ENCODE measurements at regions not wholly inside any gene's neighbourhood (a gene's known extent, or its start where the extent isn't known, plus 50 kb on each side); places are given as distances from the start of the nearest gene placed in this dataset.

DNA sequence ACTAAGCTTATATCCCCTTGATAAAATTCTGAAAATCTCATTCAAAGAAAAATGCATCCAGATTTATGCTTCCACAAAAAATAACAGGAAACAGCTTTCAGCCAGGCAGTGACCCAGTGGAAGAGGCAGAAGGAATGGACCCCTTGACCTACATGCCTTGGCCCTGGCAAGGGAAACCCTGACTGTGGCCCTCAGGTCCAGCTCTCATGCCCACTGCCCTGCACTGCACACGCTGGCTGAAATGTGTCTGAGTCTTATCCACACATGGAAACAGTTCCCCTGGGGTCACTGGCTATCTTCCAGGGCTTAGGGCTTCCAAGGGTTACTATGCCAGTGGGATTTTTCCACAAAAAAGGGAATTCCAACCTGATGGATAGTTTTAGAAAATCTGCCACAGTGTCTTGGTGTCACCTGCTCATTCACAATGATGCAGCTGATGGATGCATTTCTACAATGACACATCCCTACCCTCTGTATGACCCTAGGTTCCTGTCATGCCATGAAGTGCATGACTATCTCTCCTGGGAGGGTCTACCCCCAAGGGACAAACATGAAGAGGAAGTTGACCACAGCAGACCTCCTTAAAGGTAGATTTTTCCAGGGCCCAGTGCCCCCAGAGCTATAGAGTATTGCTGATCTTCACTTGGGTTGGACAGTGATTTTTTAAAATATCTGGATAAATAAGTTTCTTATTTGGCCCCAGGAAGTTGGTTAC, 121.9 kb upstream of the CD93 start:
- DNase-seq (ENCODE audit: low read depth in 3 of 3, low spot score in 2 of 3), result no peak

DNA sequence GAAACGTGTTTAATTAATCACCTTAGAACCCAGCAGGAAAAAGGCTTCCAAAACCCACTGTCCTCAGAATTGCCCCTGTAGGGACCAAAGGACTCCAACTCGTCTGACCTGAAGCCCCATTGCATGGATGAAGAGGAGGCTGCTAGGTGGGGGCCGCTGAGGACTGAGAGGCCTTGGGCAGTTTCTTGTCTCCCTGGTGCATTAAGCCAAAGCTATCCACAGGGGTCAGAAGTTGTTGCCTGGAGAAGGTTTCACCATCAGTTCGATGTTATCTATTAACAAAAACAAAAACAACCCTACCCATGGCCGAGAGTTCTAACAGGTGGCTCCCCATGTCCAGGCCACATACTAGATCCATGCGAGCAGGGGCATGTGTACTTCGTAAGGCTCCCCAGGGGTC, 120.9 kb upstream of the CD93 start:
- DNase-seq (ENCODE audit: low read depth in 3 of 3, low spot score in 2 of 3), result no peak

DNA sequence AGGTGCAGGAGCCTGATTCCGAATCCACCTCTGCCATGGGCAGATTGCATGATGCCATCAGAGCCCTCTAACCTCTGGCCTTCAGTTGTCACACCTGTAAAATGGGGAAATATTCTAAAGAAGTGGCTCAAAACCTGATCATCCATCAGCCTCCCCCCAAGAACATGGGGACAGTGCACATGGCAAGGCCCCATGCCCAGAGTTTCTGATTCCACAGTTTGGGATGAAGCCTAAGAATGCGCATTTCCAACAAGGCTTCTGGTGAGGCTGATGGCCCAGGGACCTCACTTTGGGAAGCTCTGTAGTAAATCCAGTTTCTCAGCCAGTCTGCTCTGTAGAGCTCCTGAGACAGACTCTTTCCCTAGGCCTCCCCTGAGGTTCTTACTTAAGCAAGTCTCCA, 119.9 kb upstream of the CD93 start:
- no peak for DNase-seq (ENCODE audit: low read depth in 3 of 3, low spot score in 2 of 3)

DNA sequence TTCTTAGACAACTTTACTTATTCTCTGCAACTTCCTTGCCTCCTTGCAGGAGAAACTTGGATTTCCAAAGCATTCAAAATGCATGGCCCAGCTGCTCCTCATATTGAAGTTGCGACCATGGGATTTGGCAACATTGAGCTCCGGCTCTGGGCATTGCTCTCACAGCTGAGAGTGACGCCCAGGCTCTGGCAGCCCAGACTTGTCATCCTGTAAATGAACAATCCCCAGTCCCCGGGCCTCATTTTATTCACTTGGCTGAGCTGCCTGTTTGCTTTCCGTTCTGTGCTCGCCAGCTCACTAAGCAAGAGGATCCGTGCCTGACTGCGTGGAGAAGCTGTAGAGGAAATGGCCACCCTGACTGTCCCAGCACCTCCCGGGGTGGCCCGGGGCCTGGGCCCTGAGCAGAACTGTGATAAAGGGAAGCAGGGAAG, 119.5 kb upstream of the CD93 start:
- peak in 2 of 3 donors; percentile 10 to 49 for DNase-seq (ENCODE audit: low read depth in 3 of 3, low spot score in 2 of 3)

DNA sequence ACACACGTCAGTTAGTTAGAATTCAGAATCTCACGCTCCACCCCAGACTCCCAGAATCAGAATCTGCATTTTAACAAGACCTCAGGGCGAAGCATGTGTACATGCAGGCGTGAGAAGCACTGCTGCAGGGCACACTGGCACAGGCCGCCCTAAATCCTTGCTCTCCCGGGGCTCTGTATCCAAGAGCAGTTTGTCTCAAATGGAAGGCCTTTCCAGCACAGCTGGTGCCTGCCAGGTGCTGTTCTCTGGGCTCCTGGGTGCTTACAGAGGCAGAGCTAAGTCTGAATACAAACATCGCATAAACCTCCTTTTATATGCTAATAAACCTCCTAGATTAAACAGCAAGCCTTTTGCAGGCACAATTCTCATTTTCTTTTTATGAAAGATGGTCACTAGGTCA, 119.1 kb upstream of the CD93 start:
- DNase-seq (ENCODE audit: low read depth in 3 of 3, low spot score in 2 of 3), result no peak

DNA sequence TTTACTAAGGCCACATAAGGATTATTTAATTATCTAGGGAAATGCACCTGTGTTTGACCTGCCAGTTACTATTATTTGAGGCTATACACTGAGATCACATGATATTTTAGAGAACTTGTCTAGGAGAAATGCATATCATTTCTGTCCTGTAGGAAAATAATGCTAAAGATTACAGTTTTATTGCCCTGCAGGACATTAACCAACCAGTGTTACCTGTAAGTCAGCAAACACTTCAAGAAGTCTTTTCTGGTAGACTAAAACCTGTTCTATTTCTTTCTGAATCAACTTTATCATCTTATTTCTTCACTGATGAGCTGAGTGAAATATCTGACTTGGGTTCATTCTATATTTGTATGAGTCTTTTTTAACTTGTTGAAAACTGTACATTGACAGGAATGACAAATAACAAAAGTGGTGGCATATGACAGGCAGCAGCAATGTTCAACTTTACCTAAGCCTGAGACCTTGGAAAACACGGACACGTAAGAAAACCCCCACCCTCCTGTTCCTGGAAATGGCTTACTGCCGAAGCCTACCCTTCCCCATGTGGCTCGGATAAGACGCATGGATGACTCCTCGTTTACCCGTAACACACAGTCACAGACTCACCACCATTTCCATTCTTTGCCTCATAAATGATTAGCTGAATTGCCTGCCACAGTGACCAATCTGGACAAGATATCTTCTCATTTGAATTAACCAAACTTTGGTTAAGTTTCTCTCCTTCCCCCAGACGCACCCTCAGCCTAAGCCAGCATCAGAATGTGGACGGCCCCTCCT, 118.0 kb upstream of the CD93 start:
- DNase-seq (ENCODE audit: low read depth in 3 of 3, low spot score in 2 of 3), result no peak

DNA sequence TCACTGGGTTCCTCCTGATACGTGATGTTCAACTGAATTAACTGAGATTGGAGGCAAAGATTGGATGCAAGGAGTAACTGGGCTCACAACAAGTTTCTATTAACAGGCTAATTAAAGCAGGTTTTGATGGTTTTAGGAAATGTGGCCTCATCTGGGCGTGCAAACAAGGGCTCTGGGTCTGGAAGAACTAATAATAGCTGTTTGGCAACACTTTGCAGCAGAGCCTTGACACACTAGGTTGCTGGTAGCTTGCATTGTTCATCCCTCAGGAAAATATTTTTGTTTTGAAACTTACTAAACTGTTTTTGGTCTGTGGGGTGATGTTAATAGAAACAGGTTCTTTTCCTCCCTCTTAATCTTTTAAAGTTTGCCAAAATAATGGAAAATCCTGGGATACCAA, 117.2 kb upstream of the CD93 start:
- DNase-seq (ENCODE audit: low read depth in 3 of 3, low spot score in 2 of 3), result no peak

DNA sequence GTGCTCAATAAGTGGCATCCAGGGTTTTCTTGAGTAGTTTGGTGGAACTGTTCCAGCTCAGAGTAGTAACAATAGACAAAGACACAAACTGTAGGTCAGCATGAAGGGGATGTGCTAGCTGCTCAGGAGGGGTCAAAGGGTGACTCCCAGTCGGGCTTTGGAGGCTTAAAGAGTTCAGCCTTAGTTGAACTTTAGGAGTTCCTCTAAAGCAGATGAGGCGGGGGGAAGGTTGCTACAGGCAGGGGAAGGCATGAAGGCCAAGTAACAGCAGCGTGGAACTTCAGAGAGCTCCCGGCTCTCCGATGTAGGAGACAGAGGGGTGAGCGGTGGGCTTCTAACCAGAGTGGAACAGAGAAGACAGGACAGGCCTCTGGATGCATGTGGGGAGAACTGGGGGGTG, 115.5 kb upstream of the CD93 start:
- DNase-seq (ENCODE audit: low read depth in 3 of 3, low spot score in 2 of 3), result no peak

DNA sequence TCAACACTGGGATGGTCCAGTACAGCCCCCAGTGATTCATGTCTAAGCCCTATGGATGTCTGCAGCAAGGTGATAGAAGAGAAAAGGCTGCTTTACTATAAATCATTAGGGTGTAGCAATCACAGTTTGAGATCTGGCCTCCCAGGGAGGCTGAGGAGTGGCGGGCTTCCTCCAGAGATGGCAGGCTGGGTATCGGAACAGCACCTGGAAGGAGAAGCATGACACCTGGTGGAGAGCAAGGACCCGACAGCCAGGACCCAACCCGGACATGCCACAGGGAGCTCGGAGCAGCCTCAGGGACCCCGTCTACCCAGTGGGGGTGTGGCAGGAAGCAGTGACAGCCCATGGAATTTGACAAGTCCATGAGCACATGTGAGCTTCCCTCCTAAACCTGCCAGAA, 114.8 kb upstream of the CD93 start:
- no peak for DNase-seq (ENCODE audit: low read depth in 3 of 3, low spot score in 2 of 3)

DNA sequence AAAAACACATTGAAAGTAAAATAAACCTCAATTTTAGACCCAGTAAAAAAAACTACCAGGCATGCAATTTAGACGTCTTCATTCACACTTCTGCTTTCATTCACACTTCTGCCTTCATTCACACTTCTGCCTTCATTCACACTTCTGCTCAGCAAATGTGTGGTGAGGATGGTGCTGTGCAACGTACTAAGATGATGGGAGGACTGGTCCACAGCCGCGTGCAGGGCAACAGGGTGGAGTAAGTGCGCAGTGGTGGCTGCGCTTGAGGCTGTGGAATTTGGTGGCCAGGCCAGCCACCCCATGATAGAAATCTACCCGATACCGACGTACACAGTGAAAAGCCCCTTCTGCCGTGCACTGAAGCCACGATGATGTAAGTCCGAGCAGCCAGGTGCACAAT, 114.3 kb upstream of the CD93 start:
- DNase-seq (ENCODE audit: low read depth in 3 of 3, low spot score in 2 of 3), result no peak

DNA sequence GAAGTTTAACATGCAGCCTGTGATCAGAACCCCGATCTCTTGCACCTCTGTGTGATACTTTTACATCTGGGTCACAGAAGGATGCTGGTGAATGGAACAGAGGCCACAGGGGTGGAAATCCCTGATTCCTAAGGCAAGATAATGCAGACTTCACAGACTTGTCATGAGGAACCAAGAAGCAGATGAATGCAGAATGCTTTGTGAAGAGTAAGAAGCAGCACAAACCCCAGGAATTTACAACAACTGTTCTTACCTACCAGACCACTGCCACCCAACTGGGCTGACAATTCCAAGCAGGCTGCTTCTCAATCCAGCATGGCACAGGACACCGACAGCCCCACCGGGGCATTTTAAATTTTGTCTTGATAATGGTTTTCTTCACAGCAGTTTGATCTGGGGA, 113.2 kb upstream of the CD93 start:
- DNase-seq (ENCODE audit: low read depth in 3 of 3, low spot score in 2 of 3), result no peak

DNA sequence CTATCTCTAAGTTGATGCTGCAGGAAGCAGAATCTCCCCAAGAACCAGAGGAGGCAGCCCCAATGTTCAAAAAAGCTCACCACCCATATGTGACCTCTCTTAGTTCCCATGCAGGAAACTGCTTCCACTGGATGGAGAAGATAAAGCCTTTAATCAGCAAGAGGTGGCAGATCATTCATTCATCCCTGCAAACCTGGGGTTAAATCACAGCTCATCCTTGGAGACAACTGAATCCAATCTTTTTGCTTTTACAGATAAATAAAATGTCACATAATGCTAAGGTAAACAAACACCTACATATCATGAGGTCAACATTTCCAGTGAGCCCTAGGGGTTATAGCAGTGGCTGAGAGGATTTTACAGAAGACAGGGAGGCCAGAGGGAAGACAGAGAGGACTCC, 112.7 kb upstream of the CD93 start:
- no peak for DNase-seq (ENCODE audit: low read depth in 3 of 3, low spot score in 2 of 3)

DNA sequence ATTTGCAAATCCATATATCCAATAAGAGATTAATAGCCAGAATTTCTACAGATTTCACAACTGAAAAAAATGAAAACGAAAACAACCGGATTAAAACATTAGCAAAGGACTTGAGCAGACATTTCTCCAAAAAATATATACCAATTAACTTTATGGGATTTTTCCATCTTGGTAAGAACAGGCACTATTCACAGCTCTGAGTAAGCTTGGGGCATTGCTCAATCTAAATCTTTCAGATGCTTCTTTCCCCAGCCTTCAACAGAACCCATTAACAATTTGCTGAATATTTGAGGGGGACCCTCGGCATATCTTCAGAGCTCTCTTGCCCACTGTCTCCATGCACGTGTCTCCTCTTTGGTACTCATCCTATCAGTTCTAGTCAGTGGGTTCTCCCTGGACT, 111.7 kb upstream of the CD93 start:
- no peak for DNase-seq (ENCODE audit: low read depth in 3 of 3, low spot score in 2 of 3)

DNA sequence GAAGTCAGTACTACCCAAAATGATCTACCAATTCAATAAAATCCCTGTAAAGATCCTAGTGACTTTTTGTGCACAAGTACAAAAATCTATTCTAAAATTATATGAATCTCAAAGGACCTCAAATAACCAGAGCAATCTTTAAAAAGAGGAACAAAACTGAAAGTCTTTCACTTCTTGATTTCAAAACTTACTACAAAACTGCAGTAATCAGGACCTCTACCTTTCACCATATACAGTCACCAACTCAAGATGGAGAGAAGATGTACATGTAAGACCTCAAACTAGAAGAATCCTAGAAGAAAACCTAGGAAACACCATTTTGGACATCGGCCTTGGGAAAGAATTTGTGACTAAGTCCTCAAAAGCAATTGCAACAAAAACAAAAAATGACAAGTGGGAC, 109.5 kb upstream of the CD93 start:
- no peak for DNase-seq (ENCODE audit: low read depth in 3 of 3, low spot score in 2 of 3)

DNA sequence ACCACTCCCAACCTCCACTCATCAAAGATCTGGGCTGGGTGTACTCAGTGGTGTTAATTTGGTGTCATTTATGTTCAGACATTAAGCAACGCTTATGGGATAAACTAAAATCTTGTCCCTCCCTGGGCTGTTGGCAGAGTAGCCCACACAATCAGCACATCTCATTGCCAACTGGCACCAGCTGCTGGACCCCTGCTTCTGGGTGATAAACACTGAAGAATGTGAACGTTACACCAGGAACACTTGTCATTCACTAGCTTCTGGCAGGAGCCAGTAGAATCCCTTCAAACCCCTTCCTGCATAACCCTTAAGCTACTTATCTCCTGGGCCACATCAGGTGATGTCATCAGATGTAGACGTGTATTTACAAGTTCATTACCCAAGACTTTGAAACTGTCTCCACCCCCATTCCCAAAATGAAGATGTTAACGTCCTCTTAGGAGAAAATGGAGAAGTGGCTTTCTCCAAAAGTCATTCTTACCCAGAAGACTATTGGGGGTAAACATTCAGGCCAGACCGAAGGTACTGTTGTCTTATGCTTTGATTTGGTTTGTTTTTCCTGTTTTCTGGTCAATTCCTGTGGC, 107.8 kb upstream of the CD93 start:
- no peak for DNase-seq (ENCODE audit: low read depth in 3 of 3, low spot score in 2 of 3)

DNA sequence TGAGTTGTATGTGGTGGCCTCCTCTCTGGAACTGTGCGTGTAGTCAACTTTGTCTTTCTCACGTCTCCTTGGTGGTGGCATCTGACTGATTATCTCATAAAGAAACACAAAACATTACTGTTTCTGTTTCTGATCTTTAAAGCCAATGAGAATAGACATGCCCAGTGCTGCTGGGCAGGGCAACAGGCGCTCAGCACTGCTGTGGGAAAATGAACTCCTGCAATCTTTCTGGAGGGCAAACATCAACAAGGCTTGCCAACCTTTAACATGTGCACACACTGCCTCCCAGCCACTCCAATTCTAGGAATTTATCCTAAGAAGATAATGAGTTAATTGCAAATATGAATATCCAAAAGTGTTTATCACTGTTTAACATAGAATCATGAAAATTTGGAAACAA, 106.3 kb upstream of the CD93 start:
- DNase-seq (ENCODE audit: low read depth in 3 of 3, low spot score in 2 of 3), result no peak

DNA sequence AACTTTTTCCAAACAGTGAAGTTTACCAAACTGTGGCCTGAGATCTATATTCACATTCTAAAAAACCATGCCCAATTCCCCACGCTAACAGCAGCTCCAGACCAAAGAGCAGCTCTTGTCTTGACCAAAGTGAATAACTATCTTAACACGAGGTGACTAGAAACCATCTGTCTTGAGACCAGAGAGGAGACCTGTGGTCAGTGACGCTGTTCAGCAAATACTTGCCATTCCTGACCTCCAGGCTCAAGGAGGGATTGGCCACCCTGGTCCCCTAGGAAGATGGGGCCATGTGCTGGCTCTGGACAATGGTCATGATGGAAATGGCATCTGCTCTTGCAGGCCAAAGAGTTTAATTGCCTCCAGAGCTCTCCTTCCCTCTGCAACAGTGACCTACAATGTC, 104.4 kb upstream of the CD93 start:
- DNase-seq (ENCODE audit: low read depth in 3 of 3, low spot score in 2 of 3), result no peak

DNA sequence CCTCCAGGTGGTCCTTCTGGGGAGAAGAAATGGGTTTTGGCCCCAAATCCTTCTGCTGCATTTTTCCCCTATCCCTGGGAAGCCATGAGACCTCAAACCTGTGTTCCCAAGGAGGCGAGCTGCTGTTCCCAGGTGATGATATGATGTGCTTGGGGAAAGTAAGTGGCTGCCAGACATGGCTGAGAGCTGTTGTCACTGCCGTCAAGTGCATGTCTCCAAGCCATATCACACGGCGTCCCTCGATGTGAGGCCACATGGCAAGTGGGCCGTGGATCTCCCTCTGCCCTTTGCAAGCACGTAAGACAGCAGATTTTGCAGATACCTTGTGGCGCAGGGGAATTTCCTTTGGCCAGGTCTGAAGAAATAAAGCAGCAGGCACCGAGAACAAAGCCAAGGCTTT, 103.7 kb upstream of the CD93 start:
- DNase-seq (ENCODE audit: low read depth in 3 of 3, low spot score in 2 of 3), result no peak

DNA sequence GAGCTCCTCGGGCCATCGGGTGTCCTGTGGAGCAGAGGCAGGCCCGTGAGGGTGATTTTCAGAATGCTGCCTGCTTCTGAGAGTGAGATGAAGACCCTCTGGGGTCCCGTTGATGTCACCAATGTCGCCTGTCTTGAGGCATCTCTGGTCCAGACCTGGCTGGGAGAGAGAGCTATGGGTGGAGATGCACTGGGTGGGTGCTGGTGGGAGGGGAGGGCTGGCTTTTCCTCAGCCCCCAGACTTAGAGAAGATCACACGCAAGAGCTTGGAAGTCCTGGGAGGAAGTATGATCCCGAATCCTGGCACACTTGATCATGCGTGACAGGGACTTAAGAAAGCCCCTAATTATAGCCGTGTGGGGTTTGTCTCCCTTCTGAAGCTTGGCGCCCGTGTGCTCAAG, 103.2 kb upstream of the CD93 start:
- DNase-seq (ENCODE audit: low read depth in 3 of 3, low spot score in 2 of 3), result no peak

DNA sequence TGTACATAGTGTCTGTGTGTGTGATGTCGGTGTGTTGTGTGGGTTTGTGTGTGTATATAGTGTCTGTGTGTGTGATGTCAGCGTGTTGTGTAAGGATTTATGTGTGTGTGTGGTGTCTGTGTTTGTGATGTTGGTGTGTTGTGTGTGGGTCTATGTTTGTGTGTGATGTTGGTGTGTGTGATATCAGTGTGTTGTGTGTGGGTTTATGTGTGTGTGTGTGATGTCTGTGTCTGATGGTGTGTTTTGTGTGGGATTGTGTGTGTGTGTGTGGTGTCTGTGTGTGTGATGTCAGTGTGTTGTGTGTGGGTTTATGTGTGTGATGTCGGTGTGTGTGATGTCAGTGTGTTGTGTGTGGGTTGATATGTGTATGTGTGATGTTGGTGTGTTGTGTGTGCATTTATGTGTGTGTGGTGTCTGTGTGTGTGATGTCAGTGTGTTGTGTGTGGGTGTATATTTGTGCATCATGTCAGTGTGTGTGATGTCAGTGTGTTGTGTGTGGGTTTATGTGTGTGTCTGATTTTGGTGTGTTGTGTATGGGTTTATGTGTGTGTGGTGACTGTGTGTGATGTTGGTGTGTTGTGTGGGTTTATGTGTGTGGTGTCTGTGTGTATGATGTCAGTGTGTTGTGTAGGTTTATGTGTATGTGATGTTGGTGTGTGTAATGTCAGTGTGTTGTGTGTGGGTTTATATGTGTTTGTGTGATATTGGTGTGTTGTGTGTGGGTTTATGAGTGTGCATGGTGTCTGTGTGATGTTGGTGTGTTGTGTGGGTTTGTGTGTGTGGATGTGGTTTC, 102.4 kb upstream of the CD93 start:
- DNase-seq (ENCODE audit: low read depth in 3 of 3, low spot score in 2 of 3), result no peak

DNA sequence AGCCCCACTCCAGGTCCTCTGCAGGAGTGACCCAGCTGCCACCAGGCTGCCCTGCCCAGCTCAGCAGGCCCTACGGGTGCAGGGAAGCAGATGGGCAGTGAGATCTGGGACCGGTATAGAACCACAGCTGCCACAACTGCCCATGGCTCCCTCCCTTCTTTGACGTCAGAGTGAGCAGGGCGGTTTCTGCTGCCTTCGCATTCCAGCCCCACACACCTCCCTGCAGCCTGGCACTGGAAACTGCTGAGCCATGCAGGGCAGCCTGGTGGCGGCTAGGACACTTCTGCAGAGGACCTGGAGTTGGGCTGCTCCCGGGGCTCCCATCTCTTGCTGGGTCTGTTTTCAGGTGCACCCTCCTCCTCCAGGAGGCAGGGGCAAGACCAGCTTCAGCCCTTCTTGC, 101.6 kb upstream of the CD93 start:
- peak in 2 of 3 donors; percentile 32 to 46 for DNase-seq (ENCODE audit: low read depth in 3 of 3, low spot score in 2 of 3)

Measured in right renal cortex interstitium (tissue), 3 donors.